Prostate gland (tissue), 2 donors: ENCODE measurements at regions not wholly inside any gene's neighbourhood (a gene's known extent, or its start where the extent isn't known, plus 50 kb on each side); places are given as distances from the start of the nearest gene placed in this dataset.

Source experiments
- POLR2A ChIP-seq: fragments of 450-650 bp; IDR thresholded peaks from one replicate; pipeline ENCODE4 v1.6.1; 2016; ENCODE audit warnings: antibody characterized with exemption, mild to moderate bottlenecking
- POLR2AphosphoS5 ChIP-seq: sonication (generic); formaldehyde crosslinking; IDR thresholded peaks from one replicate; pipeline ENCODE4 v1.6.1; 2017; ENCODE audit warnings: antibody characterized with exemption
- TF ChIP-seq, protein P1 (sequence below), 4 experiments: fragments of 200-600 bp in 2 of 4; fragments of 450-650 bp in 2 of 4; sonication (generic) in 2 of 4; IDR thresholded peaks; 1 replicate in 3 of 4; 2 replicates in 1 of 4; pipeline ENCODE4 v1.5.1; 2016 to 2019; ENCODE audit warnings: antibody characterized with exemption in 4 of 4, mild to moderate bottlenecking in 2 of 4, moderate library complexity in 2 of 4

DNA sequence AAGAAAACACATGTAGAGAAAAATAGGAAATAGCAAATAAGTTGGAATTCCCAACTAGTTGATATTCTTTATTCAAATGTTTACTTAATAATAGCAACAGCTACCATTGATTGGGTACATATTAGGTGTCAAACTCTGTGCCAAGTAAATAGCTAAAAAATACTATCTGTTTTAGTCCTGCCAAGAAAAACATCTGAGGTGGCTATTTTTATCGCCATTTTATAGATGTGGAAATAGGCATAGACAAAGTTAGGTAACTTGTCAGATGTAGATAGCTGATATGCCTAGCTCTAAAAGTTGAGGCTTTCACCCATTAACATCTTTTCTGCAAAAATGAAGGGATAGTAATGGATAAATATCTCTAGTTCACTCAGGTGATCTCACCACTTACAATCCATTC is 549.2 kb upstream of the ID4 start:
- TF ChIP-seq, protein P1, sequence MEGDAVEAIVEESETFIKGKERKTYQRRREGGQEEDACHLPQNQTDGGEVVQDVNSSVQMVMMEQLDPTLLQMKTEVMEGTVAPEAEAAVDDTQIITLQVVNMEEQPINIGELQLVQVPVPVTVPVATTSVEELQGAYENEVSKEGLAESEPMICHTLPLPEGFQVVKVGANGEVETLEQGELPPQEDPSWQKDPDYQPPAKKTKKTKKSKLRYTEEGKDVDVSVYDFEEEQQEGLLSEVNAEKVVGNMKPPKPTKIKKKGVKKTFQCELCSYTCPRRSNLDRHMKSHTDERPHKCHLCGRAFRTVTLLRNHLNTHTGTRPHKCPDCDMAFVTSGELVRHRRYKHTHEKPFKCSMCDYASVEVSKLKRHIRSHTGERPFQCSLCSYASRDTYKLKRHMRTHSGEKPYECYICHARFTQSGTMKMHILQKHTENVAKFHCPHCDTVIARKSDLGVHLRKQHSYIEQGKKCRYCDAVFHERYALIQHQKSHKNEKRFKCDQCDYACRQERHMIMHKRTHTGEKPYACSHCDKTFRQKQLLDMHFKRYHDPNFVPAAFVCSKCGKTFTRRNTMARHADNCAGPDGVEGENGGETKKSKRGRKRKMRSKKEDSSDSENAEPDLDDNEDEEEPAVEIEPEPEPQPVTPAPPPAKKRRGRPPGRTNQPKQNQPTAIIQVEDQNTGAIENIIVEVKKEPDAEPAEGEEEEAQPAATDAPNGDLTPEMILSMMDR (IDR thresholded peaks at IDR 0.05): no peak
- no peak for TF ChIP-seq POLR2A
- peak; percentile 10 for TF ChIP-seq POLR2AphosphoS5
